Posterior vena cava (tissue), 2 donors: ENCODE measurements at regions not wholly inside any gene's neighbourhood (a gene's known extent, or its start where the extent isn't known, plus 50 kb on each side); places are given as distances from the start of the nearest gene placed in this dataset.
"Not testable (repeated sequence)": the region's sequence is repeated elsewhere in the genome, so short reads cannot be mapped to it uniquely, and the experiment has no call there.

ENCODE experiments used
- DNase-seq: peaks from one replicate; pipeline ENCODE4 v3.0.0-alpha.2; 2020; ENCODE audit warnings: low spot score
- intact Hi-C, 2 donors: fragments of 100-400 bp; cut with DNase I; formaldehyde crosslinking; loops; one replicate each; pipeline versions ENCODE4 v1.14.1 to v1.14.2; 2022 to 2023
- donor health status: DM: yes; HTN: yes; CAD: no.
- donor health status: DM: yes; HTN: yes; CAD: no.

DNA sequence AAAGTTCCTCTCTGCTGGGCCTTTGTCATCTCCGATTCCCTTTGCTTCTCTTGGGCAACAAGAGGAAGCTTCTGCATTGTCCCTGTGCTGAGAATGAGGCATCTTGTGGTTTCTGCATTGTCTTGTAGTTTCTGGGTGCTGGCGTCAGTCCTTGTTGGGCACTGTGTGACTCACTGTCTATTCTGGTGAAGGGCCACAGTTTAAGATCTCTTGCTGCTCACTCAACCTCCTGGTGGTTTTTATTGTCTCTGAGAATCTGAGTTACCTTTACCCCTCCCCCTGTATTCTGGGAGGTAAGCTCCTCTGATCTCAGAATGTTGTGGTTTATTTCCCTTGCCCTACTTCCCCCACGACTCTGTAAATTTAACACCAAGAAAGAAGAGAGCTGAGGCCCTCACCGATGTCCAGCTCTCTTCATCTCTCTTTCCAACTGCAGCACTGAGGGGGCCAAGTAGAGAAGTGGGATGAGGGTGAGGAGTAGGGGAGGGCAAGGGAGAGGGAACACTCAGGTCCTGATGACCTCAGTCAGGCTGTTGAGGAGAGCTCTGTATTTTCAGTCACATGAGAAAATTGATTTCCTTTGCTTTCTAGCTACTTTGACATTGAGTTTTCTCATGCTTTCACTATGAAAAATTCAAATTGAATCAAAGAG is 441.6 kb upstream of the PITX2 start:
- no peak for DNase-seq
- intact Hi-C loops, result no loop called here

DNA sequence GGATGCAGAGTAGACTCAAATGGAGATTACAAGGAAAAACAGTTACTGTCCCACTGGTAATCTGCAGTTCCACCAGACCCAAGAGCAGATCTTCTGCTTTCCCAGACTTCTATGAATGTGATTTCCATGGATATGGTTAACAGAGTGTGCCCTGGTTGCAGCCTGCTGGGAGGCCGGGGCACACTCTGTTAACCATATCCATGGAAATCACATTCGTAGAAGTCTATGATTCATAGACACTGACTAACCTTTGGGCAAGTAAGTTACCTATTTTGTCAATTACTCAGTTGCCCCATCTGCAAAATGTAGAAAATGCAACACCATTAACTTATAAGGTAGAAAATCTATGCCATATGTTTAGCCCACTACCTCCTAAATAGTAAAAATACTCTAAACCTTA is 443.1 kb upstream of the PITX2 start:
- no peak for DNase-seq
- intact Hi-C loops, result no loop called here

DNA sequence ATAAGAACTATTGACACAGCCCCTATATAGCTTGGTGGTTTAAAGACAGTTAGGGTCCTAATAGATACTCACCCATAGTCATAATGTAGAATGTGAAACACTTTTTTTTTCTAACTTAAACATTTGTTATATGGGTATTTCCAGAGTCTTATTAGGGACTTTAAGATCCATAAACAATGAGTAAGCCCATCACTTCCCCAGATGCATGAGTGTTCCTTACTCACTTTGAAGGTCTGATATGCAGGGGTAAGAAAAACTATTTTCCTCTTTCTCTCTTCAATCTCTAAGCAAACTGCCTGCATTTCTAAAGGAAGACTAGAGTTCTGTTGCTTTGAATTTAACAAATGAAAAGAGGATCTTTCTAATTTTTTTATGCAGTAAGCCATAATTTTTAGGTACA is 443.6 kb upstream of the PITX2 start:
- intact Hi-C loops, result no loop called here
- no peak for DNase-seq

DNA sequence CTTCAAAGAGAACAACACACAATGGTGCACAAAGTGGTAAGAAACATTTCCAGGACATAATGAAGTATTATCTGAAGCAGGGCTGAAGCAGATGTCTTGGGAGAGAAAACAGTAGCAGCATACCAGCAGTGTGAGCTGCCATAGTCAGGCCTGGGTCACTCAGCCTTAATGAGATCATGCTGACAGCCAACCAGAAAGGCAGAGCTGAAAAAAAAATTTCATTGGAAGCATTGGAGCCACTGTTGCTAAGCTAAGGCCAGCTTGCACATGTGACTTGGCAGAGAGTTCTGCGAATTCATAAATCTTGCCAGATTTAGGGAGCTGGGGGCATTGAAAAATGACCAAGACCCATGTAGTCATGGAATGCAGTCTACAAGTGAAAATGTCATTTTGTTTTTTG is 444.0 kb upstream of the PITX2 start:
- DNase-seq, result no peak
- intact Hi-C loops, result no loop called here

- intact Hi-C loops, result no loop called here
- DNase-seq, result no peak
These were observed 446.0 kb upstream of the PITX2 start for GRCh38 chr4:111068883-111069282.

DNA sequence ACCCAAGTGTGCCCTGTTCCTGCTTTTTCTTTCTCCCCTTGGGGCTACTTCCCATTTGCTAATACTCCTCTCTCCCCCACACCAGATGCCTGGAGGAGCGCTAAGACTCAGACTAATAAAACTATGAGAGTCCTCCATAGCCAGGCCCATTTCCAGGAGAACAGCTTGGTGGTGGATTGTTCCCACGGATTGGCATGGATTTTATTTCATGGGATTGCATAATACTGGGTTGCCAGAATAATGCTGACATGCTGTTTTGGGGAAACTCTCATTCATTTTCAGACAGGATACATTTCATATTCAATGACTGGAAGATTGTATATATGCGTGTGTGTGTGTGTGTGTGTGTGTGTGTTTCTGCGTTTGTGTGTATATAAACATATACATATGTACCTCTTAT is 447.5 kb upstream of the PITX2 start:
- intact Hi-C loops, result no loop called here
- DNase-seq, result no peak

- intact Hi-C loops, result no loop called here
These were observed 451.7 kb upstream of the PITX2 start for GRCh38 chr4:111074523-111075114.

DNA sequence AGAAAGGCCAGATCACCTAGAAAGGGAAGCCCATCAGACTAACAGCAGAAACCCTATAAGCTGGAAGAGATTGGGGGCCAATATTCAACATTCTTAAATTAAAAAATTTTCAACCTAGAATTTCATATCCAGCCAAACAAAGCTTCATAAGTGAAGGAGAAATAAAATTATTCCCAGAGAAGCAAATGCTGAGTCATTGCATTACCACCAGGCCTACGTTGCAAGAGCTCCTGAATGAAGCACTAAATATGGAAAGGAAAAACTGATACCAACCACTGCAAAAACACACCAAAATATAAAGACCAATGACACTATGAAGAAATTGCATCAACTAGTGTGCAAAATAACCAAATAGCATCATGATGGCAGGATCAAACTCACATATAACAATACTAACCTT is 453.4 kb upstream of the PITX2 start:
- intact Hi-C loops, DNase-seq: not testable (repeated sequence)

More at GRCh38 chr4:111074523-111075114, 451.7 kb upstream of the PITX2 start:
- peak; percentile 48 for DNase-seq

DNA sequence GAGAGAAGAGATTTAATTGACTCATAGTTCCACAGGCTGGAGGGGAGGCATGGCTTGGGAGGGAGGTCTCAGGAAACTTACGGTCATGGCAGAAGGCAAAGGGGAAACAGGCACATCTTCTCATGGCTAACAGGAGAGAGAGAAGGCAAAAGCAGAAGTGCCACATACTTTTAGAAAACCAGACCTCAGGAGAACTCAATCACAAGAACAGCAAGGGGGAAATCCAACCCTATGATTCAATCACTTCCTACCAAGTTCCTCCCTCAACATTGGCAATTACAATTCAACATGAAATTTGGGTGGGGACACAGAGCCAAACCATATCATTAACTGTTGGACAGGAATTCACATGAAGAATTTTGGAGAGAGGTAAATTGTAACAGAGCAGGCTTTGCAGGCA is 485.3 kb upstream of the PITX2 start:
- DNase-seq, result no peak
- intact Hi-C loops, result no loop called here

- DNase-seq, result no peak
- intact Hi-C loops, result no loop called here
These were observed 490.7 kb upstream of the PITX2 start for GRCh38 chr4:111113591-111113990.

DNA sequence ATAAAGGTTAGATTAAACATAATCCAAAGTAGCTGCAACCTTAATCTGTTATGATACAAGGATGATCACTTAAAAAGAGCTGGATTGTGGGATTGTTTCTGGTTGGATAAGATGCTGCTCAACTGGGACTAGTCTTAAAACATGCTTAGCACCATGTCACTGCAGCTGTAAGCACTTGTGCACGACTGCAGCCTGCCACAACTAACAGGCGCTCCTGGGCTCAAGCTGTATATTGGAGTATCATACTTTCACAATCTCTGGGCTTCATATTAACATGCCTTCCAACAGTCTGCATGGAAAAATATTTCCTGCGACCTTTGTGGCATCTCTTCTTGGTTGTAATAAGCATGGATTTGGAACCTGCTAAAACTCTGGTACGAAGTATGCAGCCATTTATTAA is 493.0 kb upstream of the PITX2 start:
- no peak for DNase-seq
- intact Hi-C loops, result no loop called here

- DNase-seq, result no peak
- intact Hi-C loops, result no loop called here
These were observed 497.3 kb upstream of the PITX2 start for GRCh38 chr4:111120191-111120590.

GRCh38 chr4:111126340-111126739 is 503.5 kb upstream of the PITX2 start:
- intact Hi-C loops, result no loop called here
- no peak for DNase-seq

GRCh38 chr4:111127841-111128240 is 505.0 kb upstream of the PITX2 start:
- DNase-seq, result no peak
- intact Hi-C loops, result no loop called here

DNA sequence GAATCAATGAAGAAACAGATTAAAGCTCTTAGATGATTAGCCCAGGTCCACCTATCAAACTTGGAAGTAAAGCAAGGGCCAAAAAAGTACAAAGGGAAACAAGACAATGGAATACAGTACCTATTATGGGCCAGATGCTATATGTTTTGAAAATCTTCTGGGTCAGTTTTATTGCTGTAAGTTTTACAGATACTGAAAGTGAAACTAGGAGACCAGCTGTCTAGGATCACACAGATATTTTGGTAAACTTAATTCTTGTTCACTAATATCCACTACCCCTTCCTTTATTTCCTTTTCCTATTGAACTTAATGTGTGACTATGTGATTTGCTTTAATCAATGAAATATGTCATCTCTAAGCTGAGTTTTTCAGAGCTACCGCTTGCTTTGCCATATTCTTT is 505.4 kb upstream of the PITX2 start:
- no peak for DNase-seq
- intact Hi-C loops, result no loop called here

- DNase-seq, result no peak
- intact Hi-C loops, result no loop called here
These were observed 513.6 kb upstream of the PITX2 start for GRCh38 chr4:111136438-111136837.

- intact Hi-C loops, result no loop called here
- DNase-seq, result no peak
These were observed 514.1 kb upstream of the PITX2 start for GRCh38 chr4:111136967-111137366.

DNA sequence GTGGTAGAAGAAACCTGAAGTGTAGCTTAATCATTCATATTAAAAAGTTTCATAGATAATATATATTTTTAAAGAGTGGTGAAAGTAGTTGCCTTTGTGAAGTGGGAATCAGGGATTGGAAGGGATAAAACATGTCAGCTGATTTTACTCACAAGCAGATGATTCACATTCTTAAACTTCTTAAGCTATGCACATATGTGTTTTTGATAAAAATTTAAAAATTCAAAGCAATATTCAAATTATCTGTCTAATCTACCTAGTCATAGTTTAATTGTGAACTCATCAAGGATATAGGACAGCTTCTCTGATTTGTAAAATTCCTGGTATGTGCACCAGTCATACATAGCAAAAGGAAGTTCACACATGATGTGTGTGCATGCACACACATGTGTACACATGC is 520.6 kb upstream of the PITX2 start:
- intact Hi-C loops, result no loop called here
- no peak for DNase-seq

DNA sequence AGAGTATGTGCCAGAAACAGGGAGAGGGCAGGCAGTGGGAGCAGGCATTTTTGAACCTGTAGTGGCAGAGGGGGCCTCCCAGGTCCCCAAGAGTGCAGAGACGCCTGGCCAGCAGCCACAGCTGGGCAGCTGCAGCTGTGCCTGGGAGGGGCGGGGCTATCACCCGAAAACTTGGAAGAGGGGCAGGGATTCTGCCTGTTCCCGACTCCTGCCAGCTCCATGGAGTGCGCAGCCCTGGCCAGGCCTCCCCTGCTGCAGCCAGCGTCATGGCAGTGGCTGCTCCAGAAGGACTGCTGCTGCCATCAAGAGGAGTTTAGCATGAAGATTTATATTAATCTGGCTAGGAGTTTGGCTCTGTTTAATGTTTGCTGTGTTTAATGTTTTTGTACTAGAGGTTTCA is 532.1 kb upstream of the PITX2 start:
- intact Hi-C loops, result no loop called here
- no peak for DNase-seq

GRCh38 chr4:111164556-111164955 is 541.7 kb upstream of the PITX2 start:
- DNase-seq, intact Hi-C loops: not testable (repeated sequence)

- no peak for DNase-seq
These were observed 551.5 kb upstream of the PITX2 start for GRCh38 chr4:111174331-111174730.

GRCh38 chr4:111178231-111178630 is 555.4 kb upstream of the PITX2 start:
- no peak for DNase-seq
- intact Hi-C loops, result no loop called here

More at GRCh38 chr4:111174331-111174730, 551.5 kb upstream of the PITX2 start:
- intact Hi-C loops, result no loop called here
